IMR-90 (cell line): ENCODE measurements at regions not wholly inside any gene's neighbourhood (a gene's known extent, or its start where the extent isn't known, plus 50 kb on each side); places are given as distances from the start of the nearest gene placed in this dataset.

ENCODE experiments used
- ATAC-seq: fragments of 200-7000 bp; cut with Tn5 transposase; 2 replicates; pipeline ENCODE4 v1.9.1; 2020; ENCODE audit warnings: low read depth, mild to moderate bottlenecking, moderate library complexity
- BruUV-seq: library from RNA; stranded (reverse); fragments of 400-500 nt; replicated peaks from 2 replicates; lab custom pipeline; 2021; lab: Mats Ljungman, UMichigan
- CTCF ChIA-PET: fragments of 300-600 bp; formaldehyde crosslinking; extraction: SDS; loops from one replicate; lab custom pipeline; 2021; ENCODE audit warnings: antibody characterized with exemption; lab: Yijun Ruan, JAX
- POLR2A ChIA-PET: fragments of 300-600 bp; sonication (Branson Sonifier 250); formaldehyde crosslinking; loops from one replicate; lab custom pipeline; 2022; ENCODE audit warnings: antibody characterized with exemption; ENCODE audit not compliant: unreplicated experiment; lab: Charles Lee
- DNase-seq: peaks from one replicate; pipeline ENCODE4 v3.0.0; 2013
- H2AFZ ChIP-seq: replicated peaks from 2 replicates; pipeline ENCODE3; 2013; ENCODE audit warnings: low read length, mild to moderate bottlenecking; ENCODE audit not compliant: poor library complexity
- H2AK5ac ChIP-seq: 2 replicates; pipeline ENCODE4 v1.6.1; 2013; ENCODE audit warnings: low read depth, low read length, inconsistent platforms
- H2AK9ac ChIP-seq: replicated peaks from 2 replicates; pipeline ENCODE3; 2013; ENCODE audit warnings: mild to moderate bottlenecking, low read depth, low read length, moderate library complexity; ENCODE audit not compliant: poor library complexity
- H2BK120ac ChIP-seq: 2 replicates; pipeline ENCODE4 v1.6.1; 2013; ENCODE audit warnings: low read depth, low read length, inconsistent platforms
- H2BK15ac ChIP-seq: 3 replicates; pipeline ENCODE4 v1.6.1; 2013; ENCODE audit warnings: low read depth, low read length, inconsistent platforms
- H2BK20ac ChIP-seq: 2 replicates; pipeline ENCODE4 v1.6.1; 2013; ENCODE audit warnings: low read depth, mild to moderate bottlenecking, inconsistent platforms, low read length, moderate library complexity
- H2BK5ac ChIP-seq: 2 replicates; pipeline ENCODE4 v1.6.1; 2013; ENCODE audit warnings: mild to moderate bottlenecking, low read depth, low read length, inconsistent platforms; ENCODE audit not compliant: poor library complexity, severe bottlenecking
- H3K14ac ChIP-seq: replicated peaks from 2 replicates; pipeline ENCODE4 v1.6.1; 2013; ENCODE audit warnings: low read depth, low read length, inconsistent platforms
- H3K18ac ChIP-seq: 2 replicates; pipeline ENCODE4 v1.6.1; 2013; ENCODE audit warnings: low read depth, low read length, control low read depth
- H3K23ac ChIP-seq: 2 replicates; pipeline ENCODE4 v1.6.1; 2013; ENCODE audit warnings: low read depth, low read length, inconsistent platforms
- H3K27ac ChIP-seq: 2 replicates; pipeline ENCODE4 v1.5.1; 2013; ENCODE audit warnings: mild to moderate bottlenecking, control low read depth, low read length; ENCODE audit not compliant: insufficient read depth
- H3K27me3 ChIP-seq: 2 replicates; pipeline ENCODE4 v1.6.1; 2013; ENCODE audit warnings: low read length; ENCODE audit not compliant: control insufficient read depth, insufficient read depth
- H3K36me3 ChIP-seq: 2 replicates; pipeline ENCODE4 v1.6.1; 2013; ENCODE audit warnings: low read length, mixed read lengths; ENCODE audit not compliant: control insufficient read depth, insufficient read depth
- H3K4ac ChIP-seq: 2 replicates; pipeline ENCODE4 v1.6.1; 2013; ENCODE audit warnings: low read depth, low read length, inconsistent platforms
- H3K4me1 ChIP-seq: 2 replicates; pipeline ENCODE4 v1.6.1; 2013; ENCODE audit warnings: low read length, mixed read lengths; ENCODE audit not compliant: control insufficient read depth, insufficient read depth
- H3K4me2 ChIP-seq: 2 replicates; pipeline ENCODE4 v1.6.1; 2013; ENCODE audit warnings: low read depth, mild to moderate bottlenecking, control low read depth, low read length, moderate library complexity
- H3K4me3 ChIP-seq: 2 replicates; pipeline ENCODE4 v1.5.1; 2013; ENCODE audit warnings: low read depth, mild to moderate bottlenecking, control low read depth, low read length, moderate library complexity; ENCODE audit not compliant: insufficient read depth
- H3K56ac ChIP-seq: 2 replicates; pipeline ENCODE4 v1.6.1; 2013; ENCODE audit warnings: low read length, inconsistent platforms; ENCODE audit not compliant: insufficient read depth; ENCODE audit errors: extremely low read depth
- H3K79me1 ChIP-seq, 2 experiments: 2 replicates each; pipeline ENCODE4 v1.6.1; 2013; ENCODE audit warnings: low read length in 2 of 2, inconsistent platforms in 1 of 2, low read depth in 1 of 2
- H3K9ac ChIP-seq: 2 replicates; pipeline ENCODE4 v1.6.1; 2013; ENCODE audit warnings: low read depth, low read length, control low read depth
- H3K9me1 ChIP-seq: 2 replicates; pipeline ENCODE4 v1.6.1; 2013; ENCODE audit warnings: low read length, inconsistent platforms; ENCODE audit not compliant: insufficient read depth
- H3K9me3 ChIP-seq: 2 replicates; pipeline ENCODE4 v1.6.1; 2013; ENCODE audit warnings: low read length; ENCODE audit not compliant: control insufficient read depth, insufficient read depth
- H4K20me1 ChIP-seq: 2 replicates; pipeline ENCODE4 v1.6.1; 2013; ENCODE audit warnings: low read length, inconsistent platforms; ENCODE audit not compliant: insufficient read depth
- H4K5ac ChIP-seq: 2 replicates; pipeline ENCODE4 v1.6.1; 2013; ENCODE audit warnings: mild to moderate bottlenecking, low read depth, low read length, control low read depth
- H4K8ac ChIP-seq, 2 experiments: 2 replicates each; pipeline ENCODE4 v1.6.1; 2013; ENCODE audit warnings: low read depth in 2 of 2, low read length in 2 of 2, control low read depth in 1 of 2, inconsistent platforms in 1 of 2
- H4K91ac ChIP-seq: 2 replicates; pipeline ENCODE4 v1.6.1; 2013; ENCODE audit warnings: low read depth, low read length, inconsistent platforms; ENCODE audit not compliant: insufficient read depth
- BHLHE40 ChIP-seq: fragments of 150-350 bp; IDR thresholded peaks from 2 replicates; pipeline ENCODE4 v1.6.1; 2016; ENCODE audit warnings: mild to moderate bottlenecking, low read depth, low read length
- CEBPB ChIP-seq: IDR thresholded peaks from 2 replicates; pipeline ENCODE4 v1.6.1; 2012; ENCODE audit warnings: low read depth, low read length, improper control_type of control experiment
- CHD1 ChIP-seq: IDR thresholded peaks from 2 replicates; pipeline ENCODE4 v1.6.1; 2012; ENCODE audit warnings: low read depth, low read length, improper control_type of control experiment
- CTCF ChIP-seq: conservative IDR thresholded peaks from 2 replicates; pipeline ENCODE4 v1.5.1; 2012; ENCODE audit warnings: mild to moderate bottlenecking, low read depth, low read length, improper control_type of control experiment
- ELK1 ChIP-seq: fragments of 150-350 bp; IDR thresholded peaks from 2 replicates; pipeline ENCODE4 v1.6.1; 2016; ENCODE audit warnings: low read depth, mild to moderate bottlenecking, low read length, moderate library complexity, borderline replicate concordance
- FOS ChIP-seq: fragments of 150-350 bp; IDR thresholded peaks from 2 replicates; pipeline ENCODE4 v1.6.1; 2016; ENCODE audit warnings: low read depth, low read length
- MAFK ChIP-seq: IDR thresholded peaks from 2 replicates; pipeline ENCODE4 v1.6.1; 2012; ENCODE audit warnings: low read depth, low read length, improper control_type of control experiment
- MAZ ChIP-seq: IDR thresholded peaks from 2 replicates; pipeline ENCODE4 v1.6.1; 2012; ENCODE audit warnings: low read depth, mild to moderate bottlenecking, low read length, improper control_type of control experiment, moderate library complexity, borderline replicate concordance
- MXI1 ChIP-seq: IDR thresholded peaks from 2 replicates; pipeline ENCODE4 v1.6.1; 2012; ENCODE audit warnings: low read depth, mild to moderate bottlenecking, low read length, moderate library complexity, borderline replicate concordance
- NFE2L2 ChIP-seq: fragments of 150-350 bp; IDR thresholded peaks from 2 replicates; pipeline ENCODE4 v1.6.1; 2016; ENCODE audit warnings: low read depth, mild to moderate bottlenecking, low read length
- POLR2A ChIP-seq: IDR thresholded peaks from 2 replicates; pipeline ENCODE4 v1.6.1; 2012; ENCODE audit warnings: mild to moderate bottlenecking, low read depth, low read length
- RAD21 ChIP-seq: IDR thresholded peaks from 2 replicates; pipeline ENCODE4 v1.6.1; 2012; ENCODE audit warnings: low read length, improper control_type of control experiment
- RCOR1 ChIP-seq: IDR thresholded peaks from 2 replicates; pipeline ENCODE4 v1.6.1; 2012; ENCODE audit warnings: mild to moderate bottlenecking, low read length, improper control_type of control experiment; ENCODE audit not compliant: insufficient replicate concordance
- RFX5 ChIP-seq: IDR thresholded peaks from 2 replicates; pipeline ENCODE4 v1.8.0; 2012; ENCODE audit warnings: low read depth, mild to moderate bottlenecking, low read length, moderate library complexity
- SMC3 ChIP-seq: fragments of 150-350 bp; IDR thresholded peaks from 2 replicates; pipeline ENCODE4 v1.6.1; 2016; ENCODE audit warnings: low read depth, mild to moderate bottlenecking, antibody characterized with exemption, low read length, moderate library complexity
- USF2 ChIP-seq: fragments of 150-350 bp; IDR thresholded peaks from 2 replicates; pipeline ENCODE4 v1.6.1; 2017; ENCODE audit warnings: mild to moderate bottlenecking, antibody characterized with exemption, low read length, low read depth
- WGBS, 2 experiments: methylation state at CpG; one replicate each; pipeline versions ENCODE4 v1.1.5 to v1.1.7; 2013; ENCODE audit warnings: missing lambda C conversion rate in 2 of 2; ENCODE audit not compliant: insufficient read length in 1 of 2; ENCODE audit errors: extremely low coverage in 2 of 2; 5-methylcytosine and 5-hydroxymethylcytosine counted together
- dilution Hi-C: fragments of 300-500 bp; cut with HindIII; formaldehyde crosslinking; loops from one replicate; pipeline ENCODE4 v1.14.3; 2018; ENCODE audit warnings: low sequenced_read_pairs; ENCODE audit not compliant: unreplicated experiment
- in situ Hi-C: fragments of 300-500 bp; cut with MboI; formaldehyde crosslinking; loops from 3 replicates; pipeline ENCODE4 v1.14.3; 2019; ENCODE audit warnings: low sequenced_read_pairs, inconsistent platforms, mixed read lengths
- intact Hi-C: fragments of 100-400 bp; cut with micrococcal nuclease; formaldehyde crosslinking; loops from 2 replicates; pipeline ENCODE4 v1.10.0; 2022

- no TSS peak for BruUV-seq
Observed at GRCh38 chr2:58834404-58834803, 593.3 kb upstream of the FANCL start.

More at GRCh38 chr2:58834404-58834803, 593.3 kb upstream of the FANCL start:
- Histone ChIP-seq H3K9me3 (no peaks in the 10 kb centered on the region), H3K27ac (no peak overlapping the region), H4K5ac (no peak overlapping the region), H3K56ac (no peak overlapping the region), H4K20me1 (no peaks in the 10 kb centered on the region), H2BK5ac (no peak overlapping the region), H3K4ac (no peak overlapping the region), H2BK20ac (no peak overlapping the region), H3K27me3 (no peaks in the 10 kb centered on the region), H3K36me3 (no peaks in the 10 kb centered on the region), H2AK5ac (no peak overlapping the region), H4K91ac (no peak overlapping the region), H3K18ac (no peak overlapping the region), H3K23ac (no peak overlapping the region), H3K79me1 (no peaks in the 10 kb centered on the region), H2AK9ac (no peak overlapping the region), H2AFZ (no peak overlapping the region), H3K9ac (no peak overlapping the region), H3K14ac (no peak overlapping the region), H4K8ac (no peak overlapping the region), H2BK15ac (no peak overlapping the region), H3K4me3 (no peak overlapping the region), H3K4me1 (no peaks in the 10 kb centered on the region), H3K4me2 (no peak overlapping the region), H3K9me1 (no peaks in the 10 kb centered on the region), H2BK120ac (no peak overlapping the region)
- ChIA-PET POLR2A (no interaction called here), CTCF (no interaction called here)
- intact Hi-C loops: no loop called here
- no peak for TF ChIP-seq ELK1
- TF ChIP-seq RCOR1: no peak
- TF ChIP-seq SMC3: no peak
- TF ChIP-seq POLR2A: no peak
- TF ChIP-seq MAFK: no peak
- no peak for TF ChIP-seq BHLHE40
- no peak for TF ChIP-seq CEBPB
- no peak for TF ChIP-seq RFX5
- TF ChIP-seq CTCF: no peak
- TF ChIP-seq MAZ: no peak
- no peak for TF ChIP-seq RAD21
- no peak for TF ChIP-seq MXI1
- TF ChIP-seq FOS: no peak
- no peak for TF ChIP-seq CHD1
- TF ChIP-seq USF2: no peak
- no peak for TF ChIP-seq NFE2L2
- DNase-seq: peak; percentile 28
- in situ Hi-C loops: no loop called here
- no CpG with 5 or more reads among the region's 3 CpGs for WGBS, 2 experiments
- dilution Hi-C loops: no loop called here
- no peak for ATAC-seq
